ENCODE measurements at regions not wholly inside any gene's neighbourhood (a gene's known extent, or its start where the extent isn't known, plus 50 kb on each side); places are given as distances from the start of the nearest gene placed in this dataset.

DNA sequence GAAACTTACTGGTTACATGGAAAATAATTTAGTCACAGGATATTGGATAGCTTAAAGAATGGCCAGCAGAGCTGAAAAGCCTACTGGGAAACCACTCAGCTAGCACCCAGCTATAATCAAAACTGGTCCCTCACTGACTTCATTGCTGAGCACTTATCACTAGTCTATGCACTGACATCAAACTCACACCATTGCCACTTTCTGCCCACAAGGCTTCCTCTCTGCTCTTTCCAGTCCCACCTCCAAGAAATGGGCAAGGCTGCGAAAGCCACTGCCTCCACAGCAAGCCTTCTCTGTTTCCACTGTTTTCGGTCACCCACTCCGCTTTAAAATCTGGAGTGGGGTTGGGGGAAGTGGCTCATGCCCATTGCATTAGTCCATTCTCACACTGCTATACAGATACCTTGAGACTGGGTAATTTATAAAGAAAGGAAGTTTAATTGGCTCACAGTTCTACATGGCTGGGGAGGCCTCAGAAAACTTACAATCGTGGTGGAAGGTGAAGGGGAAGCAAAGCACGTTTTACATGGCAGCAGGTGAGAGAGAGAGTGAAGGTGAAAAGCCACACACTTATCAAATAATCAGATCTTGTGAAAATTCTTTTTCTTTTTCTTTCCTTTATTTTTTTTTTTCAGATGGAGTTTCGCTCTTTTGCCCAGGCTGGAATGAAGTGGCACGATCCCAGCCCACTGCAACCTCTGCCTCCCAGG, 77.0 kb upstream of the CERS6 start:
- H3K27ac ChIP-seq: no peak overlapping the region
- TF ChIP-seq, protein P1, sequence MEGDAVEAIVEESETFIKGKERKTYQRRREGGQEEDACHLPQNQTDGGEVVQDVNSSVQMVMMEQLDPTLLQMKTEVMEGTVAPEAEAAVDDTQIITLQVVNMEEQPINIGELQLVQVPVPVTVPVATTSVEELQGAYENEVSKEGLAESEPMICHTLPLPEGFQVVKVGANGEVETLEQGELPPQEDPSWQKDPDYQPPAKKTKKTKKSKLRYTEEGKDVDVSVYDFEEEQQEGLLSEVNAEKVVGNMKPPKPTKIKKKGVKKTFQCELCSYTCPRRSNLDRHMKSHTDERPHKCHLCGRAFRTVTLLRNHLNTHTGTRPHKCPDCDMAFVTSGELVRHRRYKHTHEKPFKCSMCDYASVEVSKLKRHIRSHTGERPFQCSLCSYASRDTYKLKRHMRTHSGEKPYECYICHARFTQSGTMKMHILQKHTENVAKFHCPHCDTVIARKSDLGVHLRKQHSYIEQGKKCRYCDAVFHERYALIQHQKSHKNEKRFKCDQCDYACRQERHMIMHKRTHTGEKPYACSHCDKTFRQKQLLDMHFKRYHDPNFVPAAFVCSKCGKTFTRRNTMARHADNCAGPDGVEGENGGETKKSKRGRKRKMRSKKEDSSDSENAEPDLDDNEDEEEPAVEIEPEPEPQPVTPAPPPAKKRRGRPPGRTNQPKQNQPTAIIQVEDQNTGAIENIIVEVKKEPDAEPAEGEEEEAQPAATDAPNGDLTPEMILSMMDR (IDR thresholded peaks at IDR 0.05): no peak
- TF ChIP-seq ZFX (IDR thresholded peaks at IDR 0.05; ENCODE audit: borderline replicate concordance): no peak

DNA sequence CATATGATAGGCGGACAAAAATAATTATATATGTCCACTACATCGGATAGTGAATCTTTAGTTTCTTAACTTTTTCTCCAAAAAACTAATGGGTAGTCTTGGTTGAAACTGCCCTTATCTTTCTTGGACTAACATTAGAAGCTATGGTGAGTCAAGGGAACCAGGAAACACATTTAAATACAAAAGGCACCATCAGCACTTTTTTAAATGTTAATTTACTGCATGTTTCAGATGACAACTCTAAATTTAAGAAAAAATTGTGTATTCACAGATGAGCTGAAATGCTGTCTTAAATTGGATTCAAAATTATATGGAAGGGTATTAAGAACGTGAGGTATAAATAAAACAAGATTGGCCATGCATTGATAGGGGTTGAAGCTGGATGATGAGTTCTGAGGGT, 75.6 kb upstream of the CERS6 start:
- H3K27ac ChIP-seq: no peak overlapping the region
- TF ChIP-seq ZFX (IDR thresholded peaks at IDR 0.05; ENCODE audit: borderline replicate concordance): no peak
- TF ChIP-seq, protein P1 (IDR thresholded peaks at IDR 0.05): no peak

DNA sequence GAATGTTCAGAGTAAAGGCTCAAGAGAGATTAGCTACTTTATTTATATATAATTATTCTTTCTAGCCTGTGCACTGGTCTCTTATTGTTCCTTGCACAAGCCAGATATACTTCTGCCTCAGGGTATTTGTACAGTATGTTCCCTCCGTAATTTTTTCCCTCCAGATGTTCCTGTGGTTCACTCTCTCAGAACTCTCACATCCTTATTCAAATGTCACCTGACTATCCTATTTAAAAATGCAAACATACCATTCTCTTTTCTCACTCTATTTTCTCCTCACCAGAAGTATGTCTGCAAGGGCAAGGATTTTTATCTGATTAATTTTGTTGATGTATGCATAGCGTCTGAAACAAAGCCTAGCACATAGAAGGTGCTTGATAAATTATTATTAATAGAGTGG, 64.0 kb upstream of the CERS6 start:
- H3K27ac ChIP-seq: no peak overlapping the region
- TF ChIP-seq, protein P1 (IDR thresholded peaks at IDR 0.05): no peak
- no peak for TF ChIP-seq ZFX (IDR thresholded peaks at IDR 0.05; ENCODE audit: borderline replicate concordance)

DNA sequence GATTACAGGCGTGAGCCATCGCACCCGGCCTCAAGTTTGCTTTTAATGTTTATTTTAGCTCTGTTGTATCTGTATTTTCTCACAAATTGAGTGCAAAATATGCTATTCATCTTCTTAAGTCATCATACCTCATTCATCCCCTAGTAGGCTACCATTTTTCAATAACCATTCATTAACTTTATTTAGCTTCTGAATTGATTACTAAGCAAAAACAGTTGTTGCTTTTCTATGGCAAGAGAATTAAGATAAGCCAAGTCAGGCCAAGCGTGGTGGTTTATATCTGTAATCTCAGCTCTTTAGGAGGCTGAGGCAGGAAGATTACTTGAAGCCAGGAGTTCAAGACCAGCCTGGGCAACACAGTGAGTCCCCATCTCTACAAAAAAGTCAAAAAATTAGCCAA, 63.3 kb upstream of the CERS6 start:
- no peak overlapping the region for H3K27ac ChIP-seq
- TF ChIP-seq, protein P1 (IDR thresholded peaks at IDR 0.05): no peak
- TF ChIP-seq ZFX (IDR thresholded peaks at IDR 0.05; ENCODE audit: borderline replicate concordance): no peak

DNA sequence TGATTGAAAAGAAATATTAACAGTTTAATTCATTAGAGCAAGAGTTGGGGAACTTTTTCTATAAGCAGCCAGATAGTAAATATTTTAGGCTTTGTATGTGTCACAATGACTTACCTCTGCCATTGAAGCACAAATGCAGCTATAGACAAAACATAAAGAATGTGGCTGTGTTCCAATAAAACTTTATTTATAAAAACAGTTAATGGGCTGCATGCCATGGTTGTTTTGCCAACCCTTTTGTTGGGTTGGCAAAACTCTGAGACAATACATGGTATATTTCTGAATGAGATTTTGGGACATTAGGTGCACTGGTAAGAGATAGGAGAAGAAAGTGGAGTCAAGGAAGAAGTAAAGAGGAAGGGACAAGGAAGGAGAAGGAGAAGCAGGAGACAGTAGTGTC, 61.8 kb upstream of the CERS6 start:
- no peak overlapping the region for H3K27ac ChIP-seq
- TF ChIP-seq ZFX (IDR thresholded peaks at IDR 0.05; ENCODE audit: borderline replicate concordance): no peak
- TF ChIP-seq, protein P1 (IDR thresholded peaks at IDR 0.05): no peak

DNA sequence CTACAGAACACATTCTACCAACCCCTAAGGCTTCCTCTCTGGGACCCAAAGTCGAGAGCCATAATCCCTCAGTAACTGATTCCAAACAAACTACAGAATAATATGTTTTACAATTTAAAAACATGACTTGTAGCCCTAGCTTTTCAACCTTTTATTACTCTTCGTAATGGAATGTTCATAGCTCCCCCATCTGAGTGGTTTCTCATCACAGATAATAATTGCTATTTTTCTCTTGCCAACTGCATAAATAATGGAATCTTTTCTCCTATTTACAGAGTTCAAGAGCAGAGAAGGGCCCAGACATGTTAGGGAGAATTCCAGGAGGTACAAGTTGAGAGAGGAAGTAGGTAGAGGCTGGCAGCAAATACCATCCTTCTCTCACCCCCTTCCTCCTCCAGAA, 59.9 kb upstream of the CERS6 start:
- H3K27ac ChIP-seq: no peak overlapping the region
- TF ChIP-seq, protein P1 (IDR thresholded peaks at IDR 0.05): no peak
- TF ChIP-seq ZFX (IDR thresholded peaks at IDR 0.05; ENCODE audit: borderline replicate concordance): no peak

DNA sequence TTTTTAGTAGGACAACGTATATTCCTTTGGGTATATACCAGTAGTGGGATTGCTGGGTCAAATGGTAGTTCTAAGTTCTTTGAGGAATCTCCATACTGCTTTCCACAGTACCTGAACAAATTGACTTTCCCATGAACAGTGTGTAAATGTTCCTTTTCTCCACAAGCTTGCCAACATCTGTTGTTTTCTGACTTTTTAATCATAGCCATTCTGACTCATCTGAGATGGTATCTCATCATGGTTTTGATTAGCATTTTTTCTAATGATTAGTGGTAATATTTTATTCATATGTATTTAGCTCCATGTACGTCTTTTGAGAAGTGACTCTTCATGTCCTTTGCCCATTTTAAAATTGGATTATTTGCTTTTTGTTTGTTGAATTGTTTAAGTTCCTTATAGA, 58.4 kb upstream of the CERS6 start:
- no peak overlapping the region for H3K27ac ChIP-seq
- TF ChIP-seq ZFX (IDR thresholded peaks at IDR 0.05; ENCODE audit: borderline replicate concordance): no peak
- TF ChIP-seq, protein P1 (IDR thresholded peaks at IDR 0.05): no peak

Data from 22Rv1 (cell line).